Suprapubic skin (tissue), 3 donors: ENCODE measurements at regions not wholly inside any gene's neighbourhood (a gene's known extent, or its start where the extent isn't known, plus 50 kb on each side); places are given as distances from the start of the nearest gene placed in this dataset.

Experiments
- EP300 ChIP-seq: sonication (generic); formaldehyde crosslinking; IDR thresholded peaks from one replicate; pipeline ENCODE4 v1.6.1; 2017; ENCODE audit warnings: antibody characterized with exemption
- POLR2A ChIP-seq, 2 donors: fragments of 450-650 bp; IDR thresholded peaks; one replicate each; pipeline ENCODE4 v1.6.1; 2017; ENCODE audit warnings: antibody characterized with exemption in 2 of 2, mild to moderate bottlenecking in 2 of 2, moderate library complexity in 2 of 2
- TF ChIP-seq, protein P1 (sequence below), 2 donors: fragments of 200-600 bp in 1 of 2; fragments of 450-650 bp in 1 of 2; sonication (generic) in 1 of 2; IDR thresholded peaks; one replicate each; pipeline ENCODE4 v1.5.1; 2016 to 2019; ENCODE audit warnings: antibody characterized with exemption in 2 of 2, mild to moderate bottlenecking in 1 of 2, moderate library complexity in 1 of 2

DNA sequence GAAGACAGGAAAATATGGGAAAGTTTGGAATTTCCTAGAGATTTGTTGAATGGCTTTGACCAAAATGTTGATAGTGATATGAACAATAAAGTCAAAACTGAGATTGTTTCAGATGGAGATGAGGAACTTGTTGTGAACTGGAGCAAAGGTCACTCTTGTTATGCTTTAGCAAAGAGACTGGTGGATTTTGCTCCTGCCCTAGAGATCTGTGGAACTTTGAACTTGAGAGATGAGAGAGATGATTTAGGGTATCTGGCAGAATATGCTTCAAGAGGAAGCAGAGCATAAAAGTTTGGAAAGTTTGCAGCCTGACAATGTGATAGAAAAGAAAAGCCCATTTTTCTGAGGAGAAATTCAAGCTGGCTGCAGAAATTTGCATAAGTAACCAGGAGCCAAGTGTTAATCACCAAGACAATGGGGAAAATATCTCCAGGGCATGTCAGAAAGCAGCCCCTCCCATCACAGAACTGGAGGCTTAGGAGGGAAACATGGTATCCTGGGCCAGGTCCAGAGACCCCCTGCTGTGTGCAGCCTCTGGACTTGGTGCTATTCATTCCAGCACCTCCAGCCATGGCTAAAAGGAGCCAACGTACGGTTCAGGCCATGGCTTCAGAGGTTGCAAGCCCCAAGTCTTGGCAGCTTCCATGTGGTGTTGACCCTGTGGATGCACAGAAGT, 114.3 kb upstream of the STARD4 start:
- TF ChIP-seq EP300 (no peak), POLR2A (IDR thresholded peaks at IDR 0.05) (no peak)
- TF ChIP-seq, protein P1, sequence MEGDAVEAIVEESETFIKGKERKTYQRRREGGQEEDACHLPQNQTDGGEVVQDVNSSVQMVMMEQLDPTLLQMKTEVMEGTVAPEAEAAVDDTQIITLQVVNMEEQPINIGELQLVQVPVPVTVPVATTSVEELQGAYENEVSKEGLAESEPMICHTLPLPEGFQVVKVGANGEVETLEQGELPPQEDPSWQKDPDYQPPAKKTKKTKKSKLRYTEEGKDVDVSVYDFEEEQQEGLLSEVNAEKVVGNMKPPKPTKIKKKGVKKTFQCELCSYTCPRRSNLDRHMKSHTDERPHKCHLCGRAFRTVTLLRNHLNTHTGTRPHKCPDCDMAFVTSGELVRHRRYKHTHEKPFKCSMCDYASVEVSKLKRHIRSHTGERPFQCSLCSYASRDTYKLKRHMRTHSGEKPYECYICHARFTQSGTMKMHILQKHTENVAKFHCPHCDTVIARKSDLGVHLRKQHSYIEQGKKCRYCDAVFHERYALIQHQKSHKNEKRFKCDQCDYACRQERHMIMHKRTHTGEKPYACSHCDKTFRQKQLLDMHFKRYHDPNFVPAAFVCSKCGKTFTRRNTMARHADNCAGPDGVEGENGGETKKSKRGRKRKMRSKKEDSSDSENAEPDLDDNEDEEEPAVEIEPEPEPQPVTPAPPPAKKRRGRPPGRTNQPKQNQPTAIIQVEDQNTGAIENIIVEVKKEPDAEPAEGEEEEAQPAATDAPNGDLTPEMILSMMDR (IDR thresholded peaks at IDR 0.05): no peak
